AML-193 (cell line): ENCODE measurements at regions not wholly inside any gene's neighbourhood (a gene's known extent, or its start where the extent isn't known, plus 50 kb on each side); places are given as distances from the start of the nearest gene placed in this dataset.

Experiments
- DNase-seq, 2 experiments: peaks; one replicate each; lab custom pipeline; 2025; lab: John Stamatoyannopoulos, UW

DNA sequence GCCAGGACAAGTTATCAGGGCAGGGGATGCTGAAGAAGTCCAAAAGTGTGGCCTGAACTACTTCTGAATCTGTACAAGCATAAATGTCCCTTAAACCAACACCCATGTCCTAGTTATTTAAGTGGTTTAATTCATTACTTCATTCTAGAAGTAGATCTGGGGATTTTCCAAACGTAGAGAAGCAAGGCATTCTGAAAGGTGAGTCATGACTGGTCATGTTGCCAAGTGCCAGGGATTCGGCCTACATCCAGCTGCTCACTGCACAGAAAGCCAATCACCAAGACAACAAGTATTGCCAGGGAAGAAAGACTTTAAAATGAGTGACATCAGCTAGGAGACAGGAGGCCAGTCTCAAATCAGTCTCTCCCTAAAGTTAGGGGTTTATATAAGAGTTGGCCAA, 396.6 kb downstream of the GABRB3 start:
- no peak for DNase-seq

DNA sequence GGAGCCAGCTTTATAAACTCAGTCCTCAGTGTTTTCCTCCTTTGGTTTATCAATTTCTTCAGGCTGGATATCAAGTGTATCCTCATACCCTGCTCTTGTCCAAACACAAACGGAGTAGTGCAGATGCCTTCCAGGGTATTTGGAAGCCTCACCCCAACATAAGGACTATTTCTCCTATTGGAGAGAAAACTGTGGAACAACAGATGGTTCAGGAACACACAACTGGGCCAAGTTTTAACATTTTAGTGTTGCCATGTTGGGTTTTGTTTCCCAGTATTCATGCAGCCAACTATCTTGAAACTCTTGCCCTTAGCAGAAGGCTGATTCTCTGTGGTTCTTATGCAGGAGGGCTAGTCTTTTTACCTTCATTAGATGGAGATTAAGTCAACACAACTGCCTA, 398.1 kb downstream of the GABRB3 start:
- no peak for DNase-seq

DNA sequence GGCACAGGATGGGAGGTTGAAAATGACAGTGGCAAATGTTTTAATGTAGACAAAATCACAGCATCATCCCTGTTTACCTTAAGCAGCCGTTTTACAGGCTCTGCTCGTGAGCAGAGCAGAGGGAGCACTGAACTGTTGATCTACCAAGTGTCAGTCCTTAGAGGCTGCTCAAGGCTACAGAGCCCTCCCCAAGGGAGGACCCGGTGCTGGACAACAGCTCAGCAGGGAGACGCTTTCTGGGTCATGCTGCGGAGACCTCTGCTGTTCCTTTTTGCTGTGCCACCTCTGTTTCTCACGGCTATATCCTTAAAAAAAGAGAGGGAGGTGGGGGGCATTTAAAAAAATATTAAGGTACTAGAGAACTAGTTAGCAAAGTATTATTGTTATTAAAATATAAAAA, 400.2 kb downstream of the GABRB3 start:
- no peak for DNase-seq

DNA sequence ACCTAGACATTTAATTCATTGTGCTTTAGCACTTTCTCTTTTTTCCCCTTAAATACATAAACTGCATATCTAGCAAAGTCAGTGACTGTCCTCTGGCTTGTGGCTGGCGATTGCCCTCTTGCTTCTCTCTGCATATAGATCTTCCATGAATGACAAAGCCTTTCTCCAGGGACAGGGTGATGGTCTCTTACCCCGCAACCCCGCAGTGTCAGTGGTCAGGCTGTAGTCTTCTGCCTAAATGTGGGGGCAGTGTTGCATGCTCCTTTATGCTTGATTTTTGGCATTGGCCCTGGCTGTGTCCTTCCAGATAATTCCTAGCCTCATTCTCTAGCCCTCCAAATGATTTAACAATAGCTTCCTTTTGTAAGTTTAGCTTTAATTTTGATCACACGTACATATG, 407.8 kb downstream of the GABRB3 start:
- DNase-seq: no peak

DNA sequence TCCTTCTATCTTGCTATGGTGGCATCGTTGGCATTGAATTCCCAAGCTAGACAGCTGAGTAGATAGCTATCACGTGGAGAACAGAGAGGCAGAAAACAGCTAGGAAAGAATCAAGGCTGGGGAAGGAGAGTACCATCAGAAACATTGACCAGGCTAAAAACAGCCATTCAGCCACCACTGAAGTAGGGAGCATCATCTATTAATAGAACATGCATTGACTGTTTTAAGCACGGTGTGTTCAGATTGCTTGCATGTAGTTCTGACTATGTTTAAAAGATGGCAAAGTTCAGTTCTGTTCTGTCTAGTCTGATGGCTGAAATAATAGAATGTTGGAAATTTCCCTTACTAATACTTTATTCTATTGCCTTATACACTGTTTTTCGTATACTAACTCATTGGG, 413.0 kb downstream of the GABRB3 start:
- no peak for DNase-seq

DNA sequence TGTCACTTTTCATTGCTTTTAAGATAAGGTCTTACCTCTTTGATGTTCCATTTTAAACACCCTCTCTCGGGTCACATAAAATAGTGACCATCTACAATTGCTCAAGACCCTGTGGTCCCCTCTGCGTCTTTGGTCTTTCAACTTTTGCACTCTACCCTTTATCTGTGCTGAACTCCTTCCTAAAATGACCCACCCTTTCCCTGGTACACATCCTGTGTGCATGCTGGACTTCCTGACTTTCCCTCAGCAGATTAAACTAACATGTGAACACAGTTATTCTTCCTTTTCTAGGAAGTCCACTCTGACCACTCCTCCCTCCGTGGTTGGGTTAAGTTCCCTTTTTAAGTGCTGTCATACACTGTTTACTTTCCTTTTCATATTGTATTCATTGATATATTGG, 414.2 kb downstream of the GABRB3 start:
- no peak for DNase-seq

DNA sequence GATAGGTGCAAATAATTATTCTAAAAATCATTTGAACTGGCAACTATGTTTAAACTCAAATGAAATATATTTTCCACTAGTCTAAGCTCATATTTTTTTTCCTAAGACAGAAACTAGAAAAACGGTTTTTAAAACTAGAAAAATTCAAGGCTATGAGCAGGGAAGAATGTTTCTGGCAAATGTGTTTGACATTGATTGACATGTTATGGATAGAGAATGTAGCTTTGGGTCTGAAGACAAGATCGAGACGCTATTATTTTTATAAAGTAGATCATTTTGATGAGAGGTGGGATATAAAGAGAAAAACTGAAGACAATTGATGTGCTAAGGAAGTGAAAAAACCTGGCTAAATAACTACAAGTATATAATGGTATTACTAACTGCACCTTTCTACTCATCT, 415.2 kb downstream of the GABRB3 start:
- no peak for DNase-seq

DNA sequence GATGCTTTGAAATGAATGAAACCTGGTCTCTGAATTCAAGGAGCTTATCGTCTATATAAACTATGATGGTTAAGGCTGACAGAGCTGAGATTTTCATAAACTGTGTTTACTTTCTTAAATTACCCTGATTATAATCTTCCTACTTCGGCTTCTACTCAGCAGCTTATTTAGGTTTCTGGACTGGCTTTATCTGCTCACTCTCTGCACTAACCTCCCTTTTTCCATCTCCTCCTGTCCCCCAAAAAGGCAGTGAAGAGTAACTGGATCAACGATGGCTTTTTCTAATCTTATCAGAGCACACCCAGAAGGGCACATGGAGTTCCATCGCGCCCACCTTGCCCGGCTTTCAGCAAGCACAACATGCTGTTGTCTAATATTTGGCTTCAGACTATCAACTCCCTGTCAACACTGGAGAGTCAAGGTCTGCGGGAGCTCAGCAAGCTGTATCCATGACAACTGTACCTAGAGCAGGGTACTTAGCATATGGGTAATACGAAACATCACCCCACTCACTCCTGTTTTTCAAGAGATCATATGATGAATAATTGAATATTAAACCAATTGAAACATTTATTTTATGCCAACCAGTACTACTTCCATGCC, 417.3 kb downstream of the GABRB3 start:
- DNase-seq: no peak

DNA sequence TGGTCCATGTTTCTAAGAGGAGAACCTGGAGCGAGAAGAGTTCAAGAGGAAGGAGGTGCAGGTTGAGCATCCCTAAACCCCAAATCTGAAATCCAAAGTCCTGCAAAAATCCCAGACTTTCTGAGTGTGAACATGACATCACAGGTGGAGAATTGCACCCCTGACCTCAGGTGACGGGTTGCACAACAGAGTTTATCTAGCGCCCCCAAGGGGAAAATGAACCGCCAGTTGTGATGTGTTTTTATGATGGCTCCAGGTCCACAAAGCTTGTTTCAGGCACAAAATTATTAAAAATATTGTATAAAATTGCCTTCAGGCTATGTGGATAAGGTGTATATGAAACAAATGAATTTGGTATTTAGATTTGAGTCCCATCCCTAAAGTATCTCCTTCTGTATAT, 420.0 kb downstream of the GABRB3 start:
- DNase-seq: no peak

DNA sequence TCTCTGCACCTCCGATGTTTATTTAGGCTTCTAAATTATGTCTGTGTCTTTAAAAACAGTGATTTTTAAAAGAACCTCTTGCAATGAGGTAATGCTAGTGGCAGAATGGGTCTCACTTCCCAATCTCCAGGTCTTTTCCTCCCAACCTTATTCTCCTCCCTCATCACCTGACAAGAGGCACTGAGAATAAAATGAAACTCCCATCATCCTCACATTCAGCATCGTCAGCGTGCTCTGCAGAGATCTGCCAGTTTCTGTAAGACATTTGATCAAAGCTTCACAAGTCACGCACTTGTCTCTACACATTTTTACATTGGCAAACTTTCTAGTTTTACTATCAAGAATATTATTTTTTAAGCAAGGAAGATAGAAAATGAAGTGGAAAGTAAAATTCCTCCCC, 420.5 kb downstream of the GABRB3 start:
- DNase-seq: no peak

DNA sequence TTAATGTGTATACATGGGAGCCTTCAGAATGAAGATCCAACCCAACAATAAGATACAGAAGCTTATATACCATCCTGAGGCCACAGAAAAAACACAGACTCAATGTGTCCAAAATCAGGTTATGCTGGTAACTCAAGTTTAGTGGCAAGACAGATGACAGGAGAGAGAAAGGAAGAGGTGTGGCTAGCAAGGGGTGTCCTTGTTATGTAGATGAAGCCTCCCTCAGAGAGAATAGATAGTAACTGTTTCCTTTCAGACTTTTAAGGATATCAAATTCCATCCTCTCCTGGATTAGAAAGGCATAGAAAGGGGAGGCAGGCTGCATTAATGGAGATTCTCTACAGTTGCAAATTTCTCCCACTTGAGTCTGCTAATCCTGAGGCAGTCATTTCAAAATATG, 447.4 kb downstream of the GABRB3 start:
- no peak for DNase-seq

DNA sequence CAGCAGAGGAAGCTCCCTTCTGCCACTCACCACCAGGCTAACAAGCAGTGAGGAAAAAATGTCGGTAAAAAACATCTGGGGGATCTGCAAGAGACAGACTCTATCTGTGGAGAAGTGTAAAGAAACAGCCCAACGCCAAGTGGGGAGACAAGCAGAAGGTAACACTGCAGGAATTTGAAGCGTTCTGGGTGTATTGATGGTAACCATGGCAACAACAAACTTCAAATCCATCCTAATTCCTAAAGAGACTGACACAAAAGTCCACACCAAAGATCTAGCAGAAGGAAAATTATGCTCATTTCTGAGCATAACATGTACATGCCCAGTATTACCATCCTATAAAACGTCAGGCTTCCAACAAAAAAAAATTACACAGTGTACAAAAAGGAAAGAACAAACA, 449.3 kb downstream of the GABRB3 start:
- DNase-seq: no peak

DNA sequence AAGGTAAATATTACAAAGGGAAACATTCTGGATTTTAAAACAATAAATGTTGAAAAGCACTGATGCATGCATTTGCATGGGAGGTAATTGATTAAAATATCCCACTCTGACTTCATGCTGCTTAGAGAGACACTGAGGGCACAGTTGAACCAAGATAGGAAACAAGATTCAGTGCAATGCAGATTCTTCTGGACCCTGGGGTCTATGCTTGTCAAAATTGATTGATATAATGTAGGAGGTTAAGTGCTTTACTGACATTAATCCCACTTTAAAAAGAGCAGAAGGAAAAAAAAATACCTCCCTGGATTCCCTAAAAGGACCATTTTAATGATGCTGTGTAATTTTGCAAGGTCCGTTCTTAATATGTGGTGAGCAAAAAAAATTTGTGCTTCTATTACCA, 454.2 kb downstream of the GABRB3 start:
- no peak for DNase-seq

DNA sequence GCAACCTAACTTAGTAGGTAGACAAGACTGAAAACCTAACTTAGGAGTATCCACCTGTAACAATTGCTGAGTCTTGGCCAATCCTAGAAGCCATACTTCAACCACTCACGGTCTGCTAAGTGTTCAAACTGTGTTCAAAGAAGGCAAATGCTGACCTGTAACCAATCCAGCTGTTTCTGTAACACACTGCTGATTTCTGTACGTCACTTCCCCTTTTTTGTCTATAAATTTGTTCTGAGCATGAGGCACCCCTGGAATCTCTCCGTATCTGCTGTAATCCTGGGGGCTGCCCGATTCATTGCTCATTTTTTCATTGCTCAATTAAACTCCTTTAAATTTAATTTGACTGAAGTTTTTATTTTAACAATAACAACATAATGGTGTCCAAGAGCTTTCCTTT, 451.4 kb upstream of the ATP10A start:
- DNase-seq: no peak

DNA sequence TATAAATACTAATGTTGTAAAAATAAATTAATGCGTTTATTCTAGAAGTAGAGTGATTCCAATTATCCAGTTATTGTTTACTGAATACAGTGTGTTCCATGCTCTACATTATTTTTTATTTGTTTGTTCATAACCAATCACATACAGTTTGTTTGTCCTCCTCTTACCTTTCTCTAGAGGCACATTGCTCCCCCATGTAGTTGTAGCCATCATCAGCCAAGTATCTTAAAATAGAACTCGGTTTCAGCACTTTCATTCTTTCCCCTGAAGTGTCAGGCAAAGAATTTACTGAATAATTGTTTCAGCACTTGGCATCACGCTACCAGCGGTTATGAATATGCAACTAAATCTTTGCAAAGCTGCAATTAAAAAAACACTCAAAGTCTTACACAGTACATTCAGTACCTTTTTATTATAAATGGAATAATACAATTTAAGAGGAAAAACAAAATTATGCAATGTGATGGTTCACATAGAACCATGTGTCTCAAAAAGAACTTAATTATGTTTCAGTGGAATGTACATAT, 448.6 kb upstream of the ATP10A start:
- no peak for DNase-seq

DNA sequence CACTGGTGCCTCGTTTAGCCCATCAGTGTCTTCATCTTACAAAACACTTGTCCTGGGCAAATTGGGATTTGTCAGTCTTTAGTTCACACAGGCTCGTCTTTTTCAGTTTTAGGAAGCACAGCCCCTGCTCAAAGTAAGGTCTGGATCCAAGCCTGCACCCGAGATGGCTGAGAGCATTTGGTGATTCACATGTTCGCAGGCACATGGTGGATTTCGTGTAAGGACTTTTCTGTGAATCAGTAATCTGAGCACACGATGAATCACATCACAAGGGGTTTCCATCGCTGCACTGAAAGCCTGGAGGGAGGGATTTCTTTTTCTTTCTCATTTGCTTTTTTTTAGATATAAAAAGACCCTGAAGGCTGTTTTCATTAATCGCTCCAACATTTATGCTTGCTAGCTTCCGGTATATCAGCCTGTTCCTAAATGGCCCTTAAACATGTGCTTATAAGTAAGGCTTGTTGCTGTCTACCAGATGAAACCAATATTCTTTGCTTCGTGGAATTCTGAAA, 435.6 kb upstream of the ATP10A start:
- no peak for DNase-seq

DNA sequence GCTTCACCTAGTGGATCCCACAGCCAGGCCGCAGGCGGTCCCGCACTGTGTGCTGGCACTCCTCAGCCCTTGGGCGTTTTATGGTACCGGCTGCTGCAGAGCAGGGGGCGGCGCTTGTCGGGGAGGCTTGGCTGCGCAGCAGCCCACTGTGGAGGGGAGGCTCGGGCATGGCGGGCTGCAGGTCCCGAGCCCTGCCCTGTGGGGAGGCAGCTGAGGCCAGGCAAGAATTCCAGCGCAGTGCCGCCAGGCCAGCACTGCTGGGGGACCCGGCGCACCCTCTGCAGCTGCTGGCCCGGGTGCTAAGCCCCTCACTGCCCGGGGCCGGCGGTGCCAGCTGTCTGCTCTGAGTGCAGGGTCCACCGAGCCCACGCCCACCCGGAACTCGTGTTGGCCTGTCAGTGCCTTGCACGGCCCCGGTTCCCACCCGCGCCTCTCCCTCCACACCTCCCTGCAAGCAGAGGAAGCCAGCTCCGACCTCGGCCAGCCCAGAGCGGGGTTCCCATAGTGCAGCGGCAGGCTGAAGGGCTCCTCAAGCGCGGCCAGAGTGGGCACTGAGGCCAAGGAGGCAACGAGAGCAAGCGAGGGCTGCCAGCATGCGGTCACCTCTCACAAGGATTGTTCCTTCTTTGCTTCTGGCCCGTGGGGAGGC, 435.0 kb upstream of the ATP10A start:
- DNase-seq: no peak

DNA sequence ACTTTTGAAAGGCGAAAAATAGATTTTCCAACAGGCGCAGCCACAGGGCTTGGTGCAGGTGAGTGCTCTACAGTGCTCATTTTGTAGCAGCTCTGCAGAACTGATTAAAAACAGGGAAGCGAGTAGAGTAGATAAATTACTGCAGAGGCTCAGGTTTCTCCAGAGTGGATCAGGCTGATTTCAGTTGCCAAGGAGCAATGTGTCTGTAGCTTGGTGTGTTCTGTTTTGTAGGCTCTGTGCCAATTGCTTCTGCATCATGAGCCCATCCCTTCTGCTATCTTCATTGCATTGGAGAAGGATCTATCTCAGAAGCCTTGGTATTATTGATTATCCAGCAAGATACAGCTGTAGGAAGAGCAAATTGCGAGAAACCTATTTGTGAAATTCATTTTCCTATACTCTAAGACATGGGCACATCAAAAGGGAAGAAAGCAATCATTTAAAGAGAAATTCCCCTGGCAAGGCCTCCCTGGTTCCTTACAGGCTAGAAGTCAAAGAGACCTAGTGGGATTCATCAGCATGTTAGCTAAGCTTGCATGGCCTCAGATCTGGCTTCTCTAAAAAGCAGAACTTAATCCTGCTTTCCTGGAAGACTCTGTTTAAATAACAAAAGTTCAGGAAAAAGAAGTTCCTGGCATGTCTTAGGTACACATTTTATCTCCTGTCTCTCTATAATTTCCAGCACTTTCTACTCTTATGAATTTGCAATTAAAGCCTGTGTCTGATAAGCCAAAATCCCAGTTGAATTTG, 432.4 kb upstream of the ATP10A start:
- no peak for DNase-seq

DNA sequence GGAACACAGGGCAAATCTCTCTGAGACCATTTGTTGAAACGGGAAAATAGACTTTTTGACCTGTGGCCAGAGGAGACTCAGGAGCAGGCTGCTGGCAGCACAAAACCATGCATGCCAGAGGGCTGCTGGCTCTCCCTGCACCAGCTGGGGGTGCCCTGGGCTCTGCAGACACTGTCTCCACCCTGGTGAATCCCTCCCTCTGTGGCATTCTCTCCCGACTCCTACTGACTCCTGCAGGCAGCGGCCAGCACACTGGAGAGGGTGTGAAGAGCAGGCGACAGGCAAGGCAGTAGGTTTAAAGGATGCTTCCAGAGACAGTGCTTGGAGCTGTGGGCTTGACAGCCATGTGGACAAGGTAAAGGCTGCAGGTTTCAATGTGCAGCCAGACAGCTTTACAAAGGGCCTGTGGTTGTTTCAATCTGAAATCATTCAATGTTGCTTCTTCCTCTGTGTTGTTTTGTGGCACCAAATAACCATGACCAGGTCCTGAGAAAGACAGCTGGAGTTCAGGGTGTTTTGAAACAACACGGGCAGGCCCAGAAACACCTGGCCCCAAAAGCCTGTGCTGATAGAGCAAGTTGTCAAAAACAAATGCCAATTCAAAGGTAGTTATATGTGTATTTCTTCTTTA, 431.0 kb upstream of the ATP10A start:
- DNase-seq: no peak

DNA sequence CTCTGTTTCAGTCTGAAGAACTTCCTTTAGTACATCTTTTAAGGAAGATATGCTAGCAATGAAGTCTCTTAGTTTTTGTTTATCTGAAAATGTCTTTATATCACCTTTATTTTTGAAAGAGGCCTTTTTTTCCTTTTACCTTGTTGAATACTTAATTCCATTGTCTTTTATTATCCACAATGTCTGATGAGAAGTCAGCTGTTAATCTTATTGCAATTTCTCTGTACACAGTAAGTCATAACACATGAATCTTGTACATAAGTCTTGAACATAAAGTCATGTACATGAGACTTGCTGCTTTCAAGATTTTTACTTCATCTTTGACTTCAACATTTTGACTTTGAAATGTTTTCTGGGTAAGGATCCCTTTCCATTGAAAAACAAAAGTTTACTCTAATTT, 424.3 kb upstream of the ATP10A start:
- DNase-seq: no peak

DNA sequence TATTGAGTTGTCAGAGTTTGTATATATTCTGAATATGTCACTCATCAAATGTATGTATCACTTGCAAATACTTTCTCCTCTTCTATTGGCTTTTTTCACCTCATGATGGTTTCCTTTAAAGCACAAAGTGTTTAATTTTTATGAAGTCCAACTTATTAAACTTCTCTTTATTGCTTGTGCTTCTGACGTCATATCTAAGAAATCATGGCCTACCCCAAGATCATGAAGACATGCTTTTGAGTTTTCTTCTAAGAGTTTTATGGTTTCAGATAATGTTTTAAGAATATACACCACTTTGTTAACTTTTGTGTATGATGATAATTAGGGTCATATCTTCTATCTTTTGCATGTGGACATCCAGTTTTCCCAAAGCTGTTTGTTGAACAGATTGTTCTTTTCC, 417.2 kb upstream of the ATP10A start:
- no peak for DNase-seq

DNA sequence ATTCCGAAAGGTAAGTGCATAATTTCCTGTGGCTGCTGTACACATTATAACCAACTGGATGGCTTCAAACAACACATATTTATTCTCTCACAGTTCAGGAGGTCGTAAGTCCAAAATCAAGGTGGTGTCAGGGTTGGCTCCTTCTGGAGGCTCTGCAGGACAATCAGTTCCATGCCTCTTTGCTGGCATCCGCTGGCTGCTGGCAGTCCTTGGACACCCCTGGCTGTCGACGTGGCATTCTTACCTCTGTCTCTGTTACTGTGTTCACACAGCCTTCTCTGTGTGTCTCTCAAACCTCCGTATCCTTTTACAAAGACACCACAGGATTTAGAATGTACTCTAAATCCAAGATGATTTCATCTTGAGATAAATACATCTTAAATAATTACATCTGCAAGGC, 398.8 kb upstream of the ATP10A start:
- no peak for DNase-seq

DNA sequence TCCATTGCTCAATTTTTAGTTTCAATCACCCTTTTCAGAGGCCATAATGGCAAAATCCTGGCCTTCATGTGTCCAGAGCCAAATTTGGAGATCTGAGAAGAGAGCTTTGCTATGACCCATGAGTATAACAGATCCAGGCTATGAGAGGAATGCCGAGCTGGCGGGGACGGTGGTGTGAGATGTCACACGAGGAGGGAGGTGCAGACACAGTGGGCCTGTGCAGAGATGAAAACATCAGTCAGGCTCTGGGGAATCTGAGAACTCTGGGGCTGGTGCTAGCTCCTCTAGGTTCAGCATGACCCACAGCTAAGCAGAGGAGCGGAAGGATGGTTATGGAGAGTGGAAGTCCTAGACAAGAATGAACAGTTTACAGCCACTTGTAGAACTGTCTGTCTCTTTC, 398.3 kb upstream of the ATP10A start:
- DNase-seq: no peak
